ENCODE measurements at regions not wholly inside any gene's neighbourhood (a gene's known extent, or its start where the extent isn't known, plus 50 kb on each side); places are given as distances from the start of the nearest gene placed in this dataset.

DNA sequence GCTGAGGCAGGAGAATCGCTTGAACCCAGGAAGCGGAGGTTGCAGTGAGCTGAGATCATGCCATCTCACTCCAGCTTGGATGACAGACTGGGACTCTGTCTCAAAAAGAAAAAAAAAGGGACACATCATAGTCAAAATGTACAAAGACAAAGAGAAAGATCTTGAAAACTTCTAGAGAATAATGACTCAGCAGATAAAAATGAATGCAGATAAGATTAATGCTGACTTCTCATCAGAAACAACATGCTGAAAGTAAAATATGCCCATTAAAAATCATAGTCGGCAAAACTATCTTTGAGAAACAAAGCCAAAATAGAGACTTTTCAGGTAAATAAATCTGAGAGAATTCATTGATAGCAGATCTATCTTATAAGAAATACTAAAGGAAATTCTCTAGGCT, 271.1 kb upstream of the GPR149 start:
- TF ChIP-seq, protein P1, sequence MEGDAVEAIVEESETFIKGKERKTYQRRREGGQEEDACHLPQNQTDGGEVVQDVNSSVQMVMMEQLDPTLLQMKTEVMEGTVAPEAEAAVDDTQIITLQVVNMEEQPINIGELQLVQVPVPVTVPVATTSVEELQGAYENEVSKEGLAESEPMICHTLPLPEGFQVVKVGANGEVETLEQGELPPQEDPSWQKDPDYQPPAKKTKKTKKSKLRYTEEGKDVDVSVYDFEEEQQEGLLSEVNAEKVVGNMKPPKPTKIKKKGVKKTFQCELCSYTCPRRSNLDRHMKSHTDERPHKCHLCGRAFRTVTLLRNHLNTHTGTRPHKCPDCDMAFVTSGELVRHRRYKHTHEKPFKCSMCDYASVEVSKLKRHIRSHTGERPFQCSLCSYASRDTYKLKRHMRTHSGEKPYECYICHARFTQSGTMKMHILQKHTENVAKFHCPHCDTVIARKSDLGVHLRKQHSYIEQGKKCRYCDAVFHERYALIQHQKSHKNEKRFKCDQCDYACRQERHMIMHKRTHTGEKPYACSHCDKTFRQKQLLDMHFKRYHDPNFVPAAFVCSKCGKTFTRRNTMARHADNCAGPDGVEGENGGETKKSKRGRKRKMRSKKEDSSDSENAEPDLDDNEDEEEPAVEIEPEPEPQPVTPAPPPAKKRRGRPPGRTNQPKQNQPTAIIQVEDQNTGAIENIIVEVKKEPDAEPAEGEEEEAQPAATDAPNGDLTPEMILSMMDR (IDR thresholded peaks at IDR 0.05; ENCODE audit: borderline replicate concordance, extremely low read depth, low read length, poor library complexity, severe bottlenecking) = no peak
- no peak for TF ChIP-seq EZH2 (IDR thresholded peaks at IDR 0.05; ENCODE audit: borderline replicate concordance, low read depth, low read length, severe bottlenecking)
